Psoas muscle (tissue), 7 donors: ENCODE measurements at regions not wholly inside any gene's neighbourhood (a gene's known extent, or its start where the extent isn't known, plus 50 kb on each side); places are given as distances from the start of the nearest gene placed in this dataset.

Experiments used
- ATAC-seq, 4 donors: fragments of 200-7000 bp; cut with Tn5 transposase; one replicate each; pipeline ENCODE4 v1.9.1; 2020; ENCODE audit warnings: moderate library complexity in 3 of 4, mild to moderate bottlenecking in 2 of 4
- DNase-seq, 2 donors: peaks; one replicate each; pipeline ENCODE4 v3.0.0-alpha.2; 2020
- H3K27ac ChIP-seq: fragments of 200-600 bp; one replicate; pipeline ENCODE4 v1.8.0; 2022
- H3K27me3 ChIP-seq, 3 donors: fragments of 200-600 bp in 1 of 3; one replicate each; pipeline versions ENCODE4 v1.6.1 to v1.8.0; 2013 to 2022; ENCODE audit warnings: low read length in 2 of 3, mild to moderate bottlenecking in 2 of 3, moderate library complexity in 1 of 3; ENCODE audit not compliant: insufficient read depth in 3 of 3
- H3K36me3 ChIP-seq, 2 donors: fragments of 200-600 bp in 1 of 2; one replicate each; pipeline versions ENCODE4 v1.6.1 to v1.8.0; 2013 to 2022; ENCODE audit warnings: low read depth in 1 of 2, mild to moderate bottlenecking in 1 of 2, moderate library complexity in 1 of 2; ENCODE audit not compliant: insufficient read depth in 1 of 2
- H3K4me1 ChIP-seq: fragments of 200-600 bp; one replicate; pipeline ENCODE4 v1.8.0; 2022
- H3K4me3 ChIP-seq: fragments of 200-600 bp; one replicate; pipeline ENCODE4 v1.8.0; 2022; ENCODE audit warnings: mild to moderate bottlenecking
- H3K9me3 ChIP-seq: fragments of 200-600 bp; one replicate; pipeline ENCODE4 v1.8.0; 2022
- CTCF ChIP-seq: fragments of 200-600 bp; IDR thresholded peaks from one replicate; pipeline ENCODE4 v1.8.0; 2022; ENCODE audit warnings: antibody characterized with exemption
- WGBS, 3 donors: extraction: QIAGEN DNeasy Blood & Tissue Kit; methylation state at CpG; one replicate each; pipeline versions ENCODE4 v1.1.6 to v1.1.7; 2013; 5-methylcytosine and 5-hydroxymethylcytosine counted together
- intact Hi-C, 2 donors: fragments of 100-400 bp; cut with DNase I; formaldehyde crosslinking; loops; one replicate each; pipeline versions ENCODE4 v1.11.0 to v1.14.2; 2022
- donor health status: healthy with polysubstance abuse.
- donor health status: DM: no; HTN: no; CAD: no; lungs with moderate emphysema.
- donor health status: Bipolar disorder and iron deficiency.
- donor health status: healthy.
- donor health status: DM: yes; HTN: yes; CAD: no.
- donor health status: DM: no; HTN: no; CAD: no.
- donor health status: DM: yes; HTN: yes; CAD: no.

- TF ChIP-seq CTCF = no peak
- WGBS, 3 donors = 69 to 89% (median 69%) methylated on average over 1 of the region's 1 CpG
- ATAC-seq (no peak), DNase-seq (no peak)
- H3K4me1 ChIP-seq = no peaks in the 10 kb centered on the region
- no peak overlapping the region for H3K4me3 ChIP-seq
- no peaks in the 10 kb centered on the region for H3K9me3 ChIP-seq
- no peaks in the 10 kb centered on the region for H3K36me3 ChIP-seq
- H3K27me3 ChIP-seq = no peaks in the 10 kb centered on the region
- intact Hi-C loops = no loop called here
- no peak overlapping the region for H3K27ac ChIP-seq
Observed at GRCh38 chr2:123693836-123694235, 331.3 kb upstream of the CNTNAP5 start.

- Histone ChIP-seq H3K4me1 (no peaks in the 10 kb centered on the region), H3K9me3 (no peaks in the 10 kb centered on the region), H3K36me3 (no peaks in the 10 kb centered on the region), H3K27me3 (no peaks in the 10 kb centered on the region), H3K4me3 (no peak overlapping the region), H3K27ac (no peak overlapping the region)
- WGBS, 3 donors = 85 to 87% (median 85%) methylated on average over 4 of the region's 4 CpGs
- intact Hi-C loops = no loop called here
- ATAC-seq (no peak), DNase-seq (no peak)
- no peak for TF ChIP-seq CTCF
Observed at GRCh38 chr2:123695426-123695825, 329.7 kb upstream of the CNTNAP5 start.

- TF ChIP-seq CTCF = no peak
- intact Hi-C loops = no loop called here
- ATAC-seq (no peak), DNase-seq (no peak)
- no peaks in the 10 kb centered on the region for H3K4me1 ChIP-seq
- H3K27ac ChIP-seq = no peak overlapping the region
- H3K4me3 ChIP-seq = no peak overlapping the region
- H3K27me3 ChIP-seq = no peaks in the 10 kb centered on the region
- H3K9me3 ChIP-seq = no peaks in the 10 kb centered on the region
- 72 to 76% (median 72%) methylated on average over 4 of the region's 4 CpGs for WGBS, 3 donors
- H3K36me3 ChIP-seq = no peaks in the 10 kb centered on the region
Observed at GRCh38 chr2:123696021-123696420, 329.1 kb upstream of the CNTNAP5 start.

GRCh38 chr2:123696799-123697410 lies 328.2 kb upstream of the CNTNAP5 start:
- no peak for ATAC-seq
- no peak overlapping the region for H3K27ac ChIP-seq
- no peak for DNase-seq
- TF ChIP-seq CTCF = no peak
- H3K36me3 ChIP-seq = no peaks in the 10 kb centered on the region
- H3K9me3 ChIP-seq = no peaks in the 10 kb centered on the region
- no peaks in the 10 kb centered on the region for H3K27me3 ChIP-seq
- H3K4me3 ChIP-seq = no peak overlapping the region
- intact Hi-C loops = no loop called here
- H3K4me1 ChIP-seq = no peaks in the 10 kb centered on the region

- Histone ChIP-seq H3K36me3 (no peaks in the 10 kb centered on the region), H3K4me3 (no peak overlapping the region), H3K4me1 (no peaks in the 10 kb centered on the region), H3K27ac (no peak overlapping the region), H3K9me3 (no peaks in the 10 kb centered on the region), H3K27me3 (no peaks in the 10 kb centered on the region)
- no peak for TF ChIP-seq CTCF
- WGBS, 3 donors = 91 to 95% (median 94%) methylated on average over 3 of the region's 3 CpGs
- DNase-seq = no peak
- intact Hi-C loops = no loop called here
- ATAC-seq = no peak
Observed at GRCh38 chr2:123715467-123715982, 309.6 kb upstream of the CNTNAP5 start.
